Small intestine (tissue), 7 donors: ENCODE measurements at regions not wholly inside any gene's neighbourhood (a gene's known extent, or its start where the extent isn't known, plus 50 kb on each side); places are given as distances from the start of the nearest gene placed in this dataset.
A peak's percentile ranks its signal among the peaks of the same experiment; 100 is the strongest.

Experiments
- DNase-seq, 2 donors: peaks; one replicate each; pipeline versions ENCODE4 v3.0.0 to v3.0.0-alpha.2; 2013
- FAIRE-seq: peaks from 2 replicates; lab custom pipeline; 2012; peaks lifted over from hg19 to GRCh38; lab: Jason Lieb, UNC
- H3K27ac ChIP-seq, 3 donors: one replicate each; pipeline ENCODE4 v1.5.1; 2013; ENCODE audit warnings: low read length in 2 of 3, mild to moderate bottlenecking in 2 of 3, control low read depth in 1 of 3, inconsistent platforms in 1 of 3, low read depth in 1 of 3, moderate library complexity in 1 of 3
- H3K27me3 ChIP-seq, 3 donors: one replicate each; pipeline ENCODE4 v1.6.1; 2013; ENCODE audit warnings: low read length in 3 of 3, inconsistent platforms in 1 of 3; ENCODE audit not compliant: control insufficient read depth in 3 of 3, insufficient read depth in 3 of 3
- H3K36me3 ChIP-seq, 3 donors: one replicate each; pipeline ENCODE4 v1.6.1; 2013; ENCODE audit warnings: low read length in 3 of 3, inconsistent platforms in 1 of 3, low read depth in 1 of 3, mild to moderate bottlenecking in 1 of 3, moderate library complexity in 1 of 3; ENCODE audit not compliant: control insufficient read depth in 3 of 3, insufficient read depth in 2 of 3
- H3K4me1 ChIP-seq, 3 donors: one replicate each; pipeline ENCODE4 v1.6.1; 2013; ENCODE audit warnings: low read length in 2 of 3, inconsistent platforms in 1 of 3, low read depth in 1 of 3, mild to moderate bottlenecking in 1 of 3, moderate library complexity in 1 of 3; ENCODE audit not compliant: control insufficient read depth in 3 of 3, insufficient read depth in 2 of 3
- H3K4me3 ChIP-seq, 3 donors: one replicate each; pipeline ENCODE4 v1.5.1; 2013; ENCODE audit warnings: low read length in 3 of 3, control low read depth in 1 of 3, inconsistent platforms in 1 of 3, low read depth in 1 of 3, mild to moderate bottlenecking in 1 of 3, moderate library complexity in 1 of 3
- H3K9me3 ChIP-seq, 2 donors: one replicate each; pipeline ENCODE4 v1.6.1; 2013; ENCODE audit warnings: low read depth in 1 of 2, low read length in 1 of 2; ENCODE audit not compliant: control insufficient read depth in 2 of 2, insufficient read depth in 1 of 2
- WGBS, 3 donors: extraction: QIAGEN DNeasy Blood & Tissue Kit; methylation state at CpG; one replicate each; pipeline ENCODE4 v1.1.7; 2013; 5-methylcytosine and 5-hydroxymethylcytosine counted together
- donor health status: healthy with polysubstance abuse.
- donor health status: control.
- donor health status: control.
- donor health status: Bipolar disorder and iron deficiency.
- donor health status: healthy.

GRCh38 chr4:175560604-175561003 lies 251.5 kb downstream of the GPM6A start:
- no peak for FAIRE-seq
- Histone ChIP-seq H3K9me3 (no peaks in the 10 kb centered on the region), H3K36me3 (no peaks in the 10 kb centered on the region), H3K4me3 (no peak overlapping the region), H3K27me3 (no peaks in the 10 kb centered on the region), H3K27ac (no peak overlapping the region), H3K4me1 (no peaks in the 10 kb centered on the region)
- DNase-seq = peak in 1 of 2 donors; percentile 2
- 12 to 46% (median 14%) methylated on average over 1 of the region's 1 CpG for WGBS, 3 donors

GRCh38 chr4:175561696-175562095 lies 250.4 kb downstream of the GPM6A start:
- H3K4me3 ChIP-seq = no peak overlapping the region
- DNase-seq = no peak
- WGBS, 3 donors = 61 to 65% (median 62%) methylated on average over 1 of the region's 1 CpG
- H3K36me3 ChIP-seq = no peaks in the 10 kb centered on the region
- H3K9me3 ChIP-seq = no peaks in the 10 kb centered on the region
- no peaks in the 10 kb centered on the region for H3K4me1 ChIP-seq
- no peaks in the 10 kb centered on the region for H3K27me3 ChIP-seq
- no peak overlapping the region for H3K27ac ChIP-seq
- no peak for FAIRE-seq

- FAIRE-seq (no peak), DNase-seq (no peak)
- H3K27me3 ChIP-seq = no peaks in the 10 kb centered on the region
- H3K36me3 ChIP-seq = no peaks in the 10 kb centered on the region
- no peaks in the 10 kb centered on the region for H3K9me3 ChIP-seq
- WGBS, 3 donors = 45 to 50% (median 47%) methylated on average over 2 of the region's 2 CpGs
- no peak overlapping the region for H3K27ac ChIP-seq
- H3K4me3 ChIP-seq = no peak overlapping the region
- no peaks in the 10 kb centered on the region for H3K4me1 ChIP-seq
Observed at GRCh38 chr4:175562111-175562510, 250.0 kb downstream of the GPM6A start.

- Histone ChIP-seq H3K9me3 (no peaks in the 10 kb centered on the region), H3K27me3 (no peaks in the 10 kb centered on the region), H3K36me3 (no peaks in the 10 kb centered on the region), H3K4me1 (no peaks in the 10 kb centered on the region), H3K4me3 (no peak overlapping the region), H3K27ac (no peak overlapping the region)
- 87 to 92% (median 91%) methylated on average over 4 of the region's 4 CpGs for WGBS, 3 donors
- FAIRE-seq = no peak
- DNase-seq = no peak
Observed at GRCh38 chr4:175562542-175562941, 249.5 kb downstream of the GPM6A start.
